Colonic mucosa (tissue), 4 donors: ENCODE measurements at regions not wholly inside any gene's neighbourhood (a gene's known extent, or its start where the extent isn't known, plus 50 kb on each side); places are given as distances from the start of the nearest gene placed in this dataset.

Experiments
- DNase-seq: peaks from one replicate; pipeline ENCODE4 v3.0.0-alpha.2; 2020
- H3K27ac ChIP-seq: fragments of 200-600 bp; one replicate; pipeline ENCODE4 v1.8.0; 2021
- H3K27me3 ChIP-seq: fragments of 200-600 bp; one replicate; pipeline ENCODE4 v1.8.0; 2021
- H3K36me3 ChIP-seq: fragments of 200-600 bp; one replicate; pipeline ENCODE4 v1.8.0; 2021
- H3K4me1 ChIP-seq: fragments of 200-600 bp; one replicate; pipeline ENCODE4 v1.8.0; 2021; ENCODE audit warnings: mild to moderate bottlenecking
- H3K4me3 ChIP-seq: fragments of 200-600 bp; one replicate; pipeline ENCODE4 v1.8.0; 2021
- H3K9ac ChIP-seq, 2 donors: one replicate each; pipeline ENCODE4 v1.7.0; 2013; ENCODE audit warnings: control low read depth in 2 of 2, low read depth in 2 of 2, low read length in 2 of 2
- H3K9me3 ChIP-seq: fragments of 200-600 bp; one replicate; pipeline ENCODE4 v1.8.0; 2021
- CTCF ChIP-seq: fragments of 200-600 bp; IDR thresholded peaks from one replicate; pipeline ENCODE4 v1.8.0; 2022; ENCODE audit warnings: antibody characterized with exemption, mild to moderate bottlenecking
- intact Hi-C: fragments of 100-400 bp; cut with DNase I; formaldehyde crosslinking; loops from one replicate; pipeline ENCODE4 v1.14.1; 2022
- donor health status: healthy.
- donor health status: DM: no; HTN: no; CAD: no.
- donor health status: DM: no; HTN: no; CAD: no.

GRCh38 chr15:62608369-62608768 is 434.2 kb upstream of the TPM1 start:
- Histone ChIP-seq H3K4me1 (no peaks in the 10 kb centered on the region), H3K9ac (no peak overlapping the region), H3K27ac (no peak overlapping the region), H3K9me3 (no peaks in the 10 kb centered on the region), H3K4me3 (no peak overlapping the region), H3K36me3 (no peaks in the 10 kb centered on the region), H3K27me3 (no peaks in the 10 kb centered on the region)
- intact Hi-C loops: no loop called here
- TF ChIP-seq CTCF: no peak
- no peak for DNase-seq

GRCh38 chr15:62610265-62610869 is 432.2 kb upstream of the TPM1 start:
- H3K4me3 ChIP-seq: no peak overlapping the region
- H3K9ac ChIP-seq: no peak overlapping the region
- H3K27ac ChIP-seq: no peak overlapping the region
- H3K9me3 ChIP-seq: no peaks in the 10 kb centered on the region
- DNase-seq: no peak
- H3K27me3 ChIP-seq: no peaks in the 10 kb centered on the region
- intact Hi-C loops: no loop called here
- H3K4me1 ChIP-seq: no peaks in the 10 kb centered on the region
- TF ChIP-seq CTCF: no peak
- H3K36me3 ChIP-seq: no peaks in the 10 kb centered on the region

GRCh38 chr15:62611002-62611401 is 431.5 kb upstream of the TPM1 start:
- DNase-seq: no peak
- no peaks in the 10 kb centered on the region for H3K36me3 ChIP-seq
- H3K4me1 ChIP-seq: no peaks in the 10 kb centered on the region
- H3K9me3 ChIP-seq: no peaks in the 10 kb centered on the region
- H3K9ac ChIP-seq: no peak overlapping the region
- H3K4me3 ChIP-seq: no peak overlapping the region
- intact Hi-C loops: no loop called here
- no peak for TF ChIP-seq CTCF
- no peaks in the 10 kb centered on the region for H3K27me3 ChIP-seq
- no peak overlapping the region for H3K27ac ChIP-seq

- intact Hi-C loops: no loop called here
- Histone ChIP-seq H3K27ac (no peak overlapping the region), H3K9me3 (no peaks in the 10 kb centered on the region), H3K9ac (no peak overlapping the region), H3K36me3 (no peaks in the 10 kb centered on the region), H3K4me3 (no peak overlapping the region), H3K27me3 (no peaks in the 10 kb centered on the region), H3K4me1 (no peaks in the 10 kb centered on the region)
- no peak for TF ChIP-seq CTCF
- no peak for DNase-seq
Measured at GRCh38 chr15:62612183-62612733, 430.3 kb upstream of the TPM1 start.

GRCh38 chr15:62612771-62613170 is 429.8 kb upstream of the TPM1 start:
- Histone ChIP-seq H3K4me1 (no peaks in the 10 kb centered on the region), H3K27me3 (no peaks in the 10 kb centered on the region), H3K4me3 (no peak overlapping the region), H3K9me3 (no peaks in the 10 kb centered on the region), H3K27ac (no peak overlapping the region), H3K9ac (no peak overlapping the region), H3K36me3 (no peaks in the 10 kb centered on the region)
- intact Hi-C loops: no loop called here
- no peak for TF ChIP-seq CTCF
- no peak for DNase-seq
